CD4-positive, alpha-beta T cell treated with Interleukin-6 for 4 hours (primary cell): ENCODE measurements at regions not wholly inside any gene's neighbourhood (a gene's known extent, or its start where the extent isn't known, plus 50 kb on each side); places are given as distances from the start of the nearest gene placed in this dataset.

Experiments
- DNase-seq: peaks from one replicate; pipeline ENCODE4 v3.0.0-alpha.2; 2020; ENCODE audit warnings: mixed read lengths

DNA sequence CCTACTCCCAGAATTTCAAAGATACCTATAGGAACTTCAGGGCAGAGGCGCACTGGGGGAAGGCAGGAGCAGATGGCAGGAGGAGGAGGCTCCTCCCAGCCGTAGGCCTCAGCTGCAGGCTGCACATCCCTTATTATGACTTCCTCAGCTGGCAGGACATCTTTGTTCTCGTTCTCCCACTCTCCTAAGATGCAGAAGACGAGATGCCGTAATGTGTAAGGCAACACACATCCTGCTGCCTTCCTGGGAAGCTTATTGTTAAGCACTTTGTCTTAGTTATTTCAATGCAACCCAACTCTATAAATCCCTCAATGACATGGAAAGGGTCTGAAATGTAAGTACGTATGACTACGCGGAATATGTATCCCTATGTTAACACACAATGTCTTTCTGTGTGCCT is 599.8 kb upstream of the MGMT start:
- no peak for DNase-seq

DNA sequence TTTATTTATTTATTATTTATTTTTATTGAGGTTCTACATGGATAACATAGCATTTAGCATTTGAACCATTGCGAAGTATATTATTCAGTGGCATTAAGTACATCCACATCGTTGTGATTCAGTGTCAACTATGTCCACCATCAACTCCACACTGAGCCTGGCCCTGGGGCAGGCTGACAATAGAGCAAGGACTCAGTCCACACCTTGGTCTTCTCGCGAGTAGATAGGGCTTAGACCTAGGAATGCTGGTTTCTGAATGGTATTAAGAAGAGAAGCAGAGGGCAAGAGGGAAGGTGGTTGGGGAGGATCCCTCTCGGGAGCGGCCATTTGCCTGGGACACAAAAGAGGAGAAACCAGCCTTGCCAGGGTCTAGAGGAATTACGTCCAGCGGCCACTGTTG is 599.2 kb upstream of the MGMT start:
- DNase-seq: no peak

DNA sequence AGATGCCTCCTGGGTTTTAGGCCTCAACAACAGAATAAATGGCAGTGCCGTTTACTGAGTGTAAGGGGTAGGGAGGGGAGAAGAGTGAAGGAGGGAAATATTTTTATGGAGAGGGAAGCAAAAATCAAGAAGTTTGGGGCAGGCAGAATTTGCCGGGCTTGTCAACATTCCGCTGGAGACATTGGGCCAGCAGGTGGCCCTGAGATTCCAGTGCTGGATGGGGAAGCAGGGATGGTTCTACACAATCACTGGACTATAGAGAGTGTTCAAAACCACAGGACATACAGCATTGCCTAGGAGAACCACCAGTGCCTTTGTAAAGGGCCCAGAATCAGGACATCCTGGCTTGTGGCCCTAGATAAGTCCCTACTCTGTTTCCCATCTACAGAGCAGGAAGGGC is 598.6 kb upstream of the MGMT start:
- no peak for DNase-seq

DNA sequence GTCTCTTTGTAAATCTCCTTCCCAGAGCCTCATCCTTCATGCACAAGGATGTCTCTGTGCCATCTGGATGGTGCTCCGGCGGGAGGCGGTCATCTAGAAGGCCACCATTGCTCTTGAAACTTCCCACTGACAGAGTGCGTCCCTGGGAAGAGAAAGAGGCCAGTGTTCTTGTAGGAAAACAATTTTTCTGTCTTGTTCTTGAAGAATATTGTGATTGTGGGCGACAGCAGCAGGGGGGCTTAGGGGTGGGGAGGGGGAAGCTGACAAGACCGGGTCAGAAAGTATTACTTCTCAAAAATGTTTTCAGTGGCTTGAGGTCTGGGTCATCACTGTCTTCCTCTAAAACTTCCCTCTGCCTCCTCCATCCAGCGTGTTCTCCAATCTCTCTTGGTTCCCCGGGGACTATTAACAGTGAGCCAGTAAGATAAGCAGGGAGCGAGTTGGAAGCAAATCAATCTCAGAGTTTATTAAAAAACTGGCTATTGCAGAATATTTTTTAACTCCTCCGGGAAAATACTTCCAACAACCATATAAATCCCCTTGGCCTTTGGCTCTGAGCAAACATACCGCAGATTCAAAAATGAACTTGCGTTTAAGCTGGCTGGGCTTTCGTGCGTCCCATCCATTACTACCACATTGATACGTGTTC is 597.8 kb upstream of the MGMT start:
- DNase-seq: no peak

DNA sequence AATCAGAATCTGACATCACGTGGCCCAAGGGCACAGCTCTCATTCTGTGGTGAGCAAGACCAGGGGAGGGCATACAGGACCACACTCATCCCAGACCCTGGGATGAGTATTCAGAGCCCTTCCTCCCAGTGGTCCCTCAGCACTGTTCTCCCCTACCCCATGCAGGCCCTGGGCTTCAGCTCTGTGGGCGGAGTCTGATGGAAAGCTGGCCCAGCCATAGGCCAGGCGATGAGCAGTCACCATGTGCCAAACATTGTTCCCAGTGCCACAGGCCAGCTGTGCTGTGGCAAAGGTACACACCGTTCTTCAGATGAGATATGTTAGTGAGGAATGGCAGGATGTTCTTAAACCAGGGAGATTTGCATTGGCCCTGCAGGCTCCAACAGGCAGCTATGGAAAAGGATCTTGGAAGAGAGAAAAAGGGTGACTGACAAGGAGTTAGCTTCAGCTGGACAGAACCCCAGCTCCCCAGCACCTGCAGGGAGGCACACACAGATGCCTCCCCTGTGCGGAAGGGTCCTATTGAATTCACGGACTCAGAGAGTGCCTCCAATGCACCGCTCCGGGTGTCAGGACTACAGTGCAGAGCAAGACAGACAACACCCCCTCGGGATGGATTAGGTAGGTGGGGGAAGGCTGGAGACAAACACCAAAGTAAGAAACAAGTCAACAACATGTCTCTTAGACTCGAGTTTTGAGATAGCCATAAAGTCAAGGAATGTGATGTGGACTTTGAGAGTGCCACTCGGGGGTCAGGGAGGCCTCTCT is 596.0 kb upstream of the MGMT start:
- no peak for DNase-seq

DNA sequence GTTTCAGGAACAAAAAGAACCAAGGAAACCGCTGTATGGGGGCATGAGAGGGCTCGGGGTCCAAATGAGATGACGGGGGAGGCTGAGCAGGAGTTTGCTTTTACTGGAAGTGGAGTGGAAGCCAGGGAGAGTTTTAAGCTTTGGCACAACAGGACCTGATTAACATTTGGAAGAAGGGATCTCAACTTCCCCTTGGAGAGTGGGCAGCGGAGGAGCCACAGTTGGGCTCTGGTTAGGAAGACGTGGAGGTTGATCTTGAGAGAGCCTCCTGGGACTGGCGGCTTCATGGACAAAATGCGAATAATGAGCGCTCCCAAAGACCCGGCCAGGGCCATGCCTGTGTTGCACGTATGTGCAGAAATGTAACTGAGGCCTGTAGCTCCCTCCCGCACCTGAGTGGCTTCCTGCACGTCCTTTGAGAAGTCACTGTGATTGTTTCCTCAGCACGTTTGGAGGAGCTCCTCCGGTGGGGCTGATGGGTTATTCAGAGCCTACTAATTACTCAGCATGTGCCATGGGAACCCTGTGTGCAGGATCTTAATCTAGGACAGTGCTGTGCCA is 595.3 kb upstream of the MGMT start:
- no peak for DNase-seq

DNA sequence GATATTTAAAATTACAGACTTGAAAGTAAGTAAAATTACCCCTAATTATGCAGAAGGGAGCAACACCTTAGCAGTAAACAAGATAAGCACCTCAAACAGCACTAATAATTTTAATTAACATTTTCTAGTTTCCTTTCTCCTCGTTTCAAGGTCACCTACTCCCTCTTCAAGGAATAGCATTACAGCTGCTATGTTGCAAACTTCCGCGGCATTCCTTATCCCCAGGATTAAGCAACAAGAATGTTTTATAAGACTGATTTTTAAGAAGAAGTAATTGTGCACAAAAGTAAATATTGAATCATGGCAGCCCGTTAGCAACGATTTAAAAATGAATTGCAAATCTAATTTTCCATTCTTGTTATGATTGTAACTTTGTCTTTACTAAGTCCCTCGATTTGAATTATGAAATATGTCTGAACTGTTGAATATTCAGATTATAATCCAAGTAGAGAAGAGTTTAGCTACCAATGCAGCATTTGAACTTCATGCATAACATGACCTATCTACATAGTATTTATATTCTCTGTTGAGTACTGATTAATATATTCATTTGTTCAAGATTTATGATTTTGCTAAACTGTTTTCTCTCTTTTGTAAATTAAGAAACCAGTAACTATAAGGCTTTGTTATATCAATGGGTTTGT is 593.5 kb upstream of the MGMT start:
- no peak for DNase-seq

DNA sequence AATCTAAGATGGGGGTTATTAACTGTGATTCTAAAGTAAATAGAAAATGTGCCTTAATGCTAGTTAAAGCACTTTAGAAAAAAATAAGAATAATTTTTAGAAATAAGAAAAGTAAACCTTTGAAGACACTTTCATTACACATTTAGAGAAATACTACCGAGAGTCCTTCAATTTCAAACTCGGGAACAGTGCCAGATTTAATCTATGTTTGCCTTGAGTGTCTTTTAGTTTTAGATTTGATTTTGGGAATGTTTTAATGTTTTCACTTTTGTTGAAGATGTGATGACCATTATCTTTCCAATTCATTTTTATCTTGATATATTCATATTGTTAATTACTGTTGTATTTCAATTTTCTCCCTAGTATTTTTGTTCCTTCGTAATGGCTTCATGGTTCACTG is 592.7 kb upstream of the MGMT start:
- DNase-seq: no peak

DNA sequence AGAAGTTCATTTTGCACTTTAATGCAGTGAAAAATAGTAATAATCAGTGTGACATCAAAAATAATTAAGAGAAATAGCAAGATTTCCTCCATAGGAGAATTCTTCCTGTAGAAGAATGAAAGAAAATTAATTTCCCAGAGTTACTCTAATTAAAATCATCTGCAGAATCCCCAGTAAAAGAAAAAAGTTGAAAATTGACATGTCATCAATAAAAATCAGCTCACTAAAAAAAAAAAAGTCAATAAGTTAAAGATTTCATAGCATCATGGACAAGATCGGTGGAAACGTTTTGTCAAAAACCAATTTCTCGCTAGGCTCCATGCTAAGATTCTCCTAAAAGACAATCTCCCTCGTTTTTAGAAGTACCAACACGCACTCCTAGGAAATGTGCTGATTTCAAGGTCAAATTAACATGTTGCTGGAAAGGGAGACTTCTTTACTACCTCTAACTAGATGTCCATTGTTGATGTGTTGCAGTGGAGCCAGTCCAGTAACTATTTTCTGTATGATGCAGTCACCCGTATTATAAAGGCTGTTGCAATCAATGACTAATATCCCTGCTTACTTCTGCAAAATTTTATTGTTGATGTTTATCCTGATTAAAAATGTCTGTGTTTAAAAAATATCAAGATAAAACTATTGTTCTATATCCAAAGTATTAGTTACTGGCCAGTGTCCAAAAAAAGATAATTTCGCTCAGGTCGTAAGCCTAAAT is 591.9 kb upstream of the MGMT start:
- no peak for DNase-seq

DNA sequence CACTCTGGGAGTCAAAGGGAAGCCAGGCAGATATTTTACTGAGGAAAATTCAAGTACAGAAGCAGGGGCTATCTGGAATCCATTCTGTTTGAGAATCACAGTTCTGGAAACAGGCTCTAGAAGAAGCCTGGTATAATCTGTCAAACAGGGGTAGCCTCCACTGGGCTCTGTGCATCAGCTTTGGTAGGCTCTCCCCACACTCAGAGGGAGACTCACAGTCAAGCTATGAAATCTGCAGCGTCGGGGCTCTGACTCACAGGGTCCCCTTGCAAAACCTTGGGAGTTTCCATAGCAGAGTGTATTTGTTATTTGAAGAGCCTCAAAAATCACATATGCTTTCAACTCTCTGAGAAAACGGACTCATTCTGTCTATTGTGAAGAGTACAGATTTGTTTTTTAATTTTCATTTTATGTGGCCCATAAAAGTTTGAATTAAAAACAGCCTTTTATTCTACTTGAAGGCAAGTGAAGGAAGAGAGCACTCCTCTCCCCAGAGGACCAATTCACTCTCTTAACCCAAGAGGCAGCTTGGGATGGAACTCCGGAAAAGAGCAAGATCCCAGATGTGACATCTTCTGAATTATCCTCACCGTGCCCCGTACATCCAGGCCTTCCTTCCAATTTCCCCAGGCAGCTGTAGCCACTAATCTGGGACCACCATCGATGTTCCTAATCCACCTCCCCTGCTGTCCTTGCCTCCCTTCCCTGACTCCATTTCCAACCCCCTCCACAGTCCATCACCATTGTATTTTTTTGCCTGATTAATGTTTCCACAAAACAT is 590.9 kb upstream of the MGMT start:
- DNase-seq: no peak

DNA sequence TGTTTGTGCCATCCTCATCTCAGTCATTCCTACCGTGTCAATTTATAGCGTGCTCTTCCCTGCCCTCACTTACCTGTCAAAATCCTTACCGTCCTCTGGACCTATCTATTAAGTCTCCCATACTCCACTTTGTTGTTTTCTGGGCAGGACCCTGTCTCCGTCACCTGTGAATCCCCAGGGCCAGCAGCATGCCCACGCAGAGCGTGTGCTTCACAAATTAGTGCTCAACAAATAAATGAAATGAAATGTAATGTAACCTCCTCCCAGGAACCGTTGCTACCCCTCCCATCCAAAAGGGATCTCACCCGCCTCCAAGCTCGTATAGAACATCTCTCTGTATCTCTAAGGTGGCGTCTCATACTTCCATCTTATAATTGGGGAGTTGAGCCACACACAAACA is 589.9 kb upstream of the MGMT start:
- DNase-seq: no peak

DNA sequence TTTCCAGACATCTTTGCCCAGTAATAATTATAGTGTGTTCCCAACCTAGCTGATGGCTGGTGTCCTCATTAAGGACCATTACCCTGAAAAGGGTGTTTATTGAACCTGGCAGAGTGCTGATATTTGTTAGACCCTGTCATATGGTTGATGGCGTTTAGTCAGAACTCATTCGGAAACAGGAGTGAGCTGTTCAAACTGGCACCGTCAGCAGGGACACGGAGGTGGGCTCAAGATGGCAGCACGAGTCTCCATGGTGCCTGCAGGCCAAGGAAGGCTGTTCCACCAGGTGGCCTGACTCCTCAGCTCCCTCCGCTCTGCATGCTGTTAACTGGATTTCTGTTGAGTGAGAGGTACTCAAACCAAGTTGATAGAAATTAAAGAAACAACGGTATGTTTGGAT is 589.1 kb upstream of the MGMT start:
- no peak for DNase-seq

DNA sequence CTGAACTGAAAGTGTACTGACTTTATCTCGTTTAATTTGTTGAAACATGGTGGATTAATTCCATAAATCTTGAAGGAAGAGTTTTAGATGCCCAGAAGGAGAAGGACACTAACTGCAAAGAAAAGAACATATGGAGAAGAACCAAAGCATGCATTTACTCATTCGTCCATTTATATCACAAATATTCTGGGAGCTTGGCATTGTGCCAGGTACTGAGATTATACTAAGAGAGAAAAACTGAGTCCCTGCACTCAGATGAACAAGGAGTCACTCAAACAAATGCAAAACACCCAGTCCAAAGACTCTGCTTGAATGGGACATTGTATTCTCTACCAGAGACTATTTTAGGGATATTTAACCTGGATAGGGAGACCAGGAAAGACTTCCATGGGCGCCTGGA is 588.0 kb upstream of the MGMT start:
- no peak for DNase-seq

DNA sequence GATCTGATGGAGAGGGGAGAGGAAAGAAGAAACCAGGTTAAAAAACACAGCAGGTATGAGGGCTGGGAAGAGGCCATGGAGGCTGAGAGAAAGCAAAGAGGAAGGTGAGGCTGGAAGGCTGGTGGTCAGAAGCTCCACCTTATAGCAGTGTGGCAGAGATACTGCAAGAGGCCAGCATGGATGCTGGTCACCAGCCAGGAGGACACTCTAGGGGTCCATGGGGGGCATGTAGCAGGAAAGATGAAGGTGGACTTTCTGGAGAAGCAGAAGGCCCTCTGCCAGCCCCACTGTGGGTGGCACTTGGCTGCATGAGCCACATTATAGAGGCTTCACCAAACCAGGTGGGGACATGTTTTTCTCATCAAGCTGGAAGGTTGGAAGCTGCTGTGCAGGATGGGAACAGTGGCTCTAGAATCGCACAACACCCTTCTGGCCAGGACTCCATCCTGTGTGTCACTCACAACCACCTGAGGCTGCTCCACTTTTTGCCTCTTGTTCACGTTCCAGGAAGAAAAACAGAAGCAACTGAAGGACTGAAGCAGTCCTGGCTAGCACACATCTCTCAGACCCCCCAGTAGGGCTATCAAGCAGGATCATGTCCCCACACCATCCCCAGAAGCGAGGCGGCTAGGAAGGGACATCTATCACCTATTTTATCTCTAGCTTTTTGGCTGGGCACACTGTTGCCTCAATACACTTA is 587.5 kb upstream of the MGMT start:
- DNase-seq: no peak

DNA sequence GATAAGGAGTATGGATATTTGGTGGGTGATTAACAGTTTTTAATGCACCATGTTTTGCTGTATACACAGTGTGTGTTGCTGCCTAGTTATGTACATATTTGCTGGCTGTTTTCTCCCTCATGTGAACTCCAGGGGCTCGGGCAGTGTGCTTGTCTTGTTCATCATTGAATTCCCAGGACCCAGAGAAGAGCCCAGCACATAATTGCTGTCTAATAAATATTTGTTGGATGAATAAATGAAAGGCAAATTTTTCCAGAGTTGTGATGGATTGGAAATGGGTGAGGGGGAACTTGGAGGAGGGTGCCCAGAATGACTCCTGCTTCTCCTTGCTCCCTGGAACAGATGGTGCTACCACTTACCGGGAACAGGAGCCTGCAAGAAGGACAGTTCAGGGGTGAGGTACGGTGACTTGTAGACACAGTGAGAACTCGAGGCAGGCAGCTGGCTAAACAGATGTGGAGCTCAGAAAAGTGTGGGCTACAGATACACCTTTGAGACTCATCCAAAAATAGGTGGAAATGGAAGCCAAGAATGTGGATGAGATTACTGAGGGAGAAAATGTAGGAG is 586.8 kb upstream of the MGMT start:
- no peak for DNase-seq

DNA sequence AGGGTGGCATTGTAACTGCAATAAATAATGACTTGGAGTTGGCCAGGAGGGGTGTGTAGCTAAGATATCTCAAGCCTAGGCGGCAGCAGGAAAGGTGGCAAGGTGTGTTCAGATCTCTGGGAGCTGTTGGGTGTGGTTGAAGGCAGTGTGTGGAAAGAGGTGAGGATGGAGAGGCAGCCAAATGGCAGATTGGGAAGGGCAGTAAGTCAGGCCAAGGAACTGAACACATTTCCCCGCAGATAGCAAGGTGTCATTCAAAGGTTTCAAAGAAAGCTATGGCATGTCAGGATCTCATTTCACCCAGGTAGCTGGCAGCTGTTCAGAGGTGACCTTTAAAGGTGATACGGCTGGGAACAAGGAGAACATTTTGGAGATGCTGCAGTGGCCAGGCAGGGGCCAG is 586.0 kb upstream of the MGMT start:
- DNase-seq: no peak

DNA sequence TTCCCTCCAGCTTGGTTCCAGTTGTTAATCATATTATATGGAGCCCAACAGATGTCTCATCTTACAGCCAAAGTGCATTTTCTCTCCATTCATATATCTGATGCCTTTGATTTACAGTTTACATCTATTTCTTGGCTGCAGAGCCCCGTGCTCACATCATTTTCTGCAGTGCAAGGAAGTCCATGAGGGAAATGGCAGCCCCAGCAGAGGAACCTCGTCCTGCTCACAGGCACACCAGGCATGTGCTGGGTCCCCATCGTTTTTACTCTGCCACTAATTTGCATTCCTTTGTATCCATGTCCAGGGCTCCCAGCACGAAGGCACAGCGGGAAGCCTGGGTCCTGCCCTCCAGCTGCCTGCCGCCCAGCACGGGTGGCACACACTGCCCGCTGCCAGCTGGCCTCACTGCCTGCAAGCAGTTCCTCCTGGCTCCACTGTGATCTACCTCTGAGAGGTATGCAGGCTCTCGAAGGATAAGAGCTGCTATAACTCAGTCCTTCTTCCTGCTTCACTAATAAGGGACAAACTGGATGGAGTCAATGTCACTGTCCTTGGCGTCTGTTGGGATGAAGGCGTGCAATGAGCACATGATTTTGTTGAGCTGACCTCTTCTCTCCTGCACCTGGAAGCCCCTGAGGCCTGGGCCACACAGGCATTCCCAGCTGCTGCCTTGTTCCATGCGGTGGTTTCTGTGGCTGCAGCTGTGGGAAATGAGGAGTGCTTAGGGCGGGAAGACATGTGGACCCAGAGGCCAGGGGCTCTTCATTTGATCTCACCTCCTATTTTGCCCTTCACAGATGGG is 583.6 kb upstream of the MGMT start:
- DNase-seq: no peak

DNA sequence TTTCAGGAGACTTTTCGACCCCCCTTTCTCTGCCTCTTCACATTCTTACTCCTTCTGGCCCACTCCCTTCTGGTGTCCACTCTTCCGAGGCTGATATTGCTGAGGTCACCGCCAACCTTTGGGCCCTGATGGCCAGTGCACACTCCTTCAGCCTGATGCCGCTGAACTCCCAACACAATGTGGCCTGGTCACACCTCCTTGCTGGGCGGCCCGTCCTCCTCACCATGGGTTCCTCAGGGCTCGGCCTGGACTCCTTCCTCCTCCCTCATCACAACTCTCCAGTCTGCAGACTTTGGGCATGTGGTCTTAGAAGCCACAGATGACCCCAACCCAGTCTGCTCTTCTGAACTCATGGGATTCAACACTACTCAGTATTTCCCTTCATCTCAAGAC is 583.0 kb upstream of the MGMT start:
- DNase-seq: no peak

DNA sequence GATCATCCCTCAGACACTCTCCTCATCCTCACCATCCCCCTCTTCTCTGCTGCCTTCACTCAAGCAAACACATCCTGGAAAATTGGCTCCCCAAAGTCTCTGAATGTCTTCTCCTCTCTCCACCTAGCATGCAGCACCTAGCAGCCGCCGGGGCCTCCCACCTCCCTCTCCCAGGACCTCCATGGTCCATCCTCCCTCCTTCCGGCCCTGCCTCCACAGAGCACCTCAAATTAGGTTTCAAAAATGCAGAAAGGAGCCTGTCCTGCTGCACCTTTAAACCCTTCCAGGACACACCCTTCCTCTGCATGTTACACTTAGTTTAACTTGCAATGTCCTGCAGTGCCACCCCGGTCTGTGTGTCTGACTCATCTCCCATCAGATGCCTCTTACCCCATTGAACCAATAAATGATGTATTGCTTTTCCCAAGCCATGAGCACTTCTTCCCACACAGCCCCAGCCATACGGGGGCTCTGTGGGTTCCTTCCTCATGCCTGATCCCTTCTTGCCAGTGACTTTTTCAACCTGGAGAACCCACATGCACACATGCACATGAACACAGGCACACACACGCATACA is 582.5 kb upstream of the MGMT start:
- DNase-seq: no peak
